H1 (cell line): ENCODE measurements at regions not wholly inside any gene's neighbourhood (a gene's known extent, or its start where the extent isn't known, plus 50 kb on each side); places are given as distances from the start of the nearest gene placed in this dataset.

Source experiments
- CTCF ChIA-PET: fragments of 300-600 bp; sonication (Branson Sonifier 250); formaldehyde crosslinking; loops from one replicate; lab custom pipeline; 2021; ENCODE audit not compliant: partially characterized antibody; lab: Charles Lee
- POLR2A ChIA-PET: fragments of 300-600 bp; sonication (Branson Sonifier 250); formaldehyde crosslinking; loops from one replicate; lab custom pipeline; 2021; ENCODE audit warnings: inconsistent platforms; ENCODE audit not compliant: partially characterized antibody; lab: Charles Lee
- DNase-seq, 2 experiments: peaks; one replicate each; pipeline versions ENCODE4 v3.0.0 to v3.0.0-alpha.2; 2010 to 2022; ENCODE audit warnings: low spot score in 2 of 2, low read depth in 1 of 2, mixed read lengths in 1 of 2
- FAIRE-seq: peaks from 2 replicates; lab custom pipeline; 2011; peaks lifted over from hg19 to GRCh38; lab: Jason Lieb, UNC
- H2AFZ ChIP-seq: 2 replicates; pipeline ENCODE4 v1.8.1; 2012; ENCODE audit warnings: low read length, inconsistent platforms
- H2AK5ac ChIP-seq: 2 replicates; pipeline ENCODE4 v1.6.1; 2013; ENCODE audit warnings: low read depth, low read length
- H2BK120ac ChIP-seq: replicated peaks from 2 replicates; pipeline ENCODE3; 2013; ENCODE audit warnings: low read depth, low read length, inconsistent platforms
- H2BK12ac ChIP-seq: 2 replicates; pipeline ENCODE4 v1.6.1; 2013; ENCODE audit warnings: low read depth, low read length
- H2BK15ac ChIP-seq: 2 replicates; pipeline ENCODE4 v1.6.1; 2013; ENCODE audit warnings: low read length
- H2BK20ac ChIP-seq: 2 replicates; pipeline ENCODE4 v1.6.1; 2013; ENCODE audit warnings: low read length
- H2BK5ac ChIP-seq: 2 replicates; pipeline ENCODE4 v1.6.1; 2013; ENCODE audit warnings: low read depth, low read length
- H3K14ac ChIP-seq: 2 replicates; pipeline ENCODE4 v1.6.1; 2013; ENCODE audit warnings: inconsistent platforms; ENCODE audit not compliant: insufficient read length
- H3K18ac ChIP-seq: 2 replicates; pipeline ENCODE4 v1.6.1; 2013; ENCODE audit warnings: low read length; ENCODE audit errors: extremely low read depth
- H3K23ac ChIP-seq: 2 replicates; pipeline ENCODE4 v1.6.1; 2013; ENCODE audit warnings: inconsistent platforms; ENCODE audit not compliant: insufficient read length
- H3K23me2 ChIP-seq: 2 replicates; pipeline ENCODE4 v1.6.1; 2013; ENCODE audit warnings: low read depth, low read length
- H3K27ac ChIP-seq: 2 replicates; pipeline ENCODE4 v1.6.1; 2011; ENCODE audit warnings: low read depth, low read length, inconsistent platforms
- H3K27me3 ChIP-seq, 4 experiments: replicated peaks in 1 of 4; 1 replicate in 1 of 4; 2 replicates in 3 of 4; pipeline versions ENCODE4 v1.6.1 to v1.8.1; 2011 to 2013; ENCODE audit warnings: low read length in 3 of 4, mild to moderate bottlenecking in 3 of 4, inconsistent platforms in 2 of 4, mixed read lengths in 2 of 4, moderate library complexity in 1 of 4; ENCODE audit not compliant: control insufficient read depth in 3 of 4, insufficient read depth in 3 of 4; ENCODE audit errors: extremely low read depth in 1 of 4
- H3K36me3 ChIP-seq, 4 experiments: 2 replicates each; pipeline versions ENCODE4 v1.6.1 to v1.8.1; 2011 to 2013; ENCODE audit warnings: mild to moderate bottlenecking in 4 of 4, low read length in 3 of 4, moderate library complexity in 2 of 4, control low read depth in 1 of 4, inconsistent platforms in 1 of 4; ENCODE audit not compliant: insufficient read depth in 4 of 4, control insufficient read depth in 2 of 4
- H3K4ac ChIP-seq: replicated peaks from 2 replicates; pipeline ENCODE3; 2013; ENCODE audit warnings: low read length, low read depth, mixed read lengths, inconsistent platforms; ENCODE audit not compliant: insufficient read length
- H3K4me1 ChIP-seq, 4 experiments: replicated peaks in 1 of 4; 1 replicate in 1 of 4; 2 replicates in 3 of 4; pipeline versions ENCODE4 v1.6.1 to v1.8.1; 2011 to 2013; ENCODE audit warnings: low read length in 3 of 4, inconsistent platforms in 2 of 4, mixed read lengths in 1 of 4; ENCODE audit not compliant: insufficient read depth in 4 of 4, control insufficient read depth in 3 of 4
- H3K4me2 ChIP-seq, 2 experiments: 2 replicates each; pipeline versions ENCODE4 v1.6.1 to v1.8.1; 2011 to 2013; ENCODE audit warnings: low read depth in 2 of 2, low read length in 2 of 2, control low read depth in 1 of 2, inconsistent platforms in 1 of 2, mild to moderate bottlenecking in 1 of 2; ENCODE audit not compliant: insufficient read depth in 1 of 2
- H3K4me3 ChIP-seq, 4 experiments: fragments of 200-600, 300-600 bp in 1 of 4; sonication (generic), shearing (Covaris generic), sonication (Bioruptor Twin) in 1 of 4; 2 replicates each; pipeline versions ENCODE4 v1.5.1 to v1.8.1; 2011 to 2016; ENCODE audit warnings: low read length in 4 of 4, low read depth in 3 of 4, control low read depth in 2 of 4, inconsistent platforms in 2 of 4, mild to moderate bottlenecking in 2 of 4, mixed read lengths in 1 of 4, moderate library complexity in 1 of 4; ENCODE audit not compliant: insufficient read depth in 2 of 4; ENCODE audit errors: extremely low read depth in 1 of 4
- H3K56ac ChIP-seq: replicated peaks from 2 replicates; pipeline ENCODE3; 2013; ENCODE audit warnings: low read depth, mild to moderate bottlenecking, mixed read lengths, low read length, inconsistent platforms; ENCODE audit not compliant: insufficient read length
- H3K79me1 ChIP-seq: 2 replicates; pipeline ENCODE4 v1.6.1; 2013; ENCODE audit warnings: low read depth, low read length, control low read depth
- H3K79me2 ChIP-seq, 2 experiments: 2 replicates each; pipeline versions ENCODE4 v1.6.1 to v1.8.1; 2012 to 2013; ENCODE audit warnings: low read length in 2 of 2, mild to moderate bottlenecking in 2 of 2, inconsistent platforms in 1 of 2; ENCODE audit not compliant: insufficient read depth in 2 of 2, control insufficient read depth in 1 of 2
- H3K9ac ChIP-seq, 4 experiments: replicated peaks in 1 of 4; 1 replicate in 1 of 4; 2 replicates in 3 of 4; pipeline versions ENCODE4 v1.6.1 to v1.8.1; 2011 to 2013; ENCODE audit warnings: low read depth in 3 of 4, low read length in 3 of 4, control low read depth in 2 of 4, mild to moderate bottlenecking in 2 of 4, moderate library complexity in 2 of 4, inconsistent platforms in 1 of 4; ENCODE audit errors: extremely low read depth in 1 of 4
- H3K9me3 ChIP-seq, 2 experiments: 2 replicates each; pipeline versions ENCODE4 v1.6.1 to v1.8.1; 2012 to 2013; ENCODE audit warnings: mild to moderate bottlenecking in 2 of 2, moderate library complexity in 2 of 2, control low read depth in 1 of 2, inconsistent platforms in 1 of 2, low read depth in 1 of 2, low read length in 1 of 2, mixed read lengths in 1 of 2; ENCODE audit not compliant: insufficient read depth in 2 of 2
- H4K20me1 ChIP-seq, 2 experiments: replicated peaks in 1 of 2; 2 replicates each; pipeline versions ENCODE3 to v1.8.1; 2011 to 2013; ENCODE audit warnings: inconsistent platforms in 2 of 2, low read length in 2 of 2, mild to moderate bottlenecking in 1 of 2; ENCODE audit not compliant: insufficient read depth in 2 of 2, control insufficient read depth in 1 of 2
- H4K5ac ChIP-seq: 2 replicates; pipeline ENCODE4 v1.6.1; 2013; ENCODE audit warnings: low read length, low read depth, mixed read lengths, inconsistent platforms; ENCODE audit not compliant: insufficient read length
- H4K8ac ChIP-seq: 2 replicates; pipeline ENCODE4 v1.8.0; 2013; ENCODE audit warnings: mild to moderate bottlenecking, moderate library complexity, low read length, inconsistent platforms; ENCODE audit not compliant: insufficient read depth; ENCODE audit errors: extremely low read depth
- H4K91ac ChIP-seq: replicated peaks from 2 replicates; pipeline ENCODE3; 2013; ENCODE audit warnings: low read length, mixed read lengths, inconsistent platforms; ENCODE audit not compliant: insufficient read length
- CTBP2 ChIP-seq: IDR thresholded peaks from 2 replicates; pipeline ENCODE4 v1.7.0; 2011; ENCODE audit warnings: borderline replicate concordance, mild to moderate bottlenecking, moderate library complexity, mixed read lengths, low read length; ENCODE audit not compliant: insufficient read depth, insufficient read length
- EP300 ChIP-seq, 2 experiments: IDR thresholded peaks; 1 replicate in 1 of 2; 2 replicates in 1 of 2; pipeline ENCODE4 v1.6.1; 2011 to 2012; ENCODE audit warnings: low read depth in 2 of 2, low read length in 2 of 2, mild to moderate bottlenecking in 2 of 2, borderline replicate concordance in 1 of 2, inconsistent platforms in 1 of 2, moderate library complexity in 1 of 2
- HDAC6 ChIP-seq: IDR thresholded peaks from one replicate; pipeline ENCODE4 v1.7.1; 2012; ENCODE audit warnings: low read depth, mild to moderate bottlenecking, inconsistent platforms, low read length, moderate library complexity
- KDM1A ChIP-seq: fragments of 200-600, 300-600 bp; sonication (generic); IDR thresholded peaks from 2 replicates; pipeline ENCODE4 v1.7.1; 2016; ENCODE audit warnings: mild to moderate bottlenecking, low read length, borderline replicate concordance
- POU5F1 ChIP-seq: IDR thresholded peaks from 2 replicates; pipeline ENCODE4 v1.6.1; 2011; ENCODE audit warnings: low read depth, mild to moderate bottlenecking, low read length, moderate library complexity
- RFX5 ChIP-seq: IDR thresholded peaks from 2 replicates; pipeline ENCODE4 v1.6.1; 2011; ENCODE audit warnings: low read depth, low read length, improper control_type of control experiment, borderline replicate concordance
- SIRT6 ChIP-seq: IDR thresholded peaks from one replicate; pipeline ENCODE4 v1.7.1; 2012; ENCODE audit warnings: low read length, inconsistent platforms
- WGBS, 2 experiments: shearing (Covaris generic) in 1 of 2; methylation state at CpG; one replicate each; pipeline versions ENCODE4 v1.1.6 to v1.1.7; 2013 to 2015; ENCODE audit warnings: low lambda C conversion rate in 2 of 2, mixed read lengths in 2 of 2, inconsistent platforms in 1 of 2, low coverage in 1 of 2, missing lambda C conversion rate in 1 of 2; ENCODE audit not compliant: insufficient replicate concordance in 2 of 2, insufficient coverage in 1 of 2, insufficient read length in 1 of 2; ENCODE audit errors: extremely low coverage in 1 of 2, missing lambda C conversion rate in 1 of 2; 5-methylcytosine and 5-hydroxymethylcytosine counted together

DNA sequence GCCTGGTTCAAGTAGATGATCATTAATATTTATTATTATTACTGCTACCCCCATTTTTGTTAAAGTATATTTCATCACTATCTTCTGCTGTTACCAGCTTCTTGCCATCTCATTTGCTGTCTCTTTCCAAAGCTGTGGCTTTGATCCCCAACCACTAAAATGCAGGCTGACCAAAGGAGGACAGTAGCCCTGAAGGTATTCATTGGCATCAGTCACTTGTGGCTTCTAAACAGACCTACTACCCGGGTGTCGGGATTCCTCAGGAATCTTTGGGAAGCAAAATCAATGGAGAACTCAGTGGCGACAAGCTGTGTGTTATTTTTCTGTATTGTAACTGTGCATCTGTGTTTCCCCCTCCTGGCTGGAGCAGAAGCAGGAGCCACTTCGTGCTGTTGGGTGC lies 379.2 kb upstream of the ERCC4 start:
- Histone ChIP-seq H3K9ac (no peak overlapping the region), H3K79me2 (no peaks in the 10 kb centered on the region), H2BK5ac (no peak overlapping the region), H3K23ac (no peak overlapping the region), H3K56ac (no peak overlapping the region), H3K4me2 (no peak overlapping the region), H2BK15ac (no peak overlapping the region), H3K36me3 (no peaks in the 10 kb centered on the region), H4K8ac (no peak overlapping the region), H3K9me3 (0 out of 4 replicates have a peak, but pooled peaks cover 0 to 2% of the 10 kb centered on the region in 2 experiments), H4K91ac (no peak overlapping the region), H4K5ac (no peak overlapping the region), H2AK5ac (no peak overlapping the region), H3K4ac (no peak overlapping the region), H2BK12ac (no peak overlapping the region), H2BK120ac (no peak overlapping the region), H3K27ac (no peak overlapping the region), H3K23me2 (no peaks in the 10 kb centered on the region; the same call in 1 of the 2 replicates), H3K14ac (no peak overlapping the region), H3K27me3 (no peaks in the 10 kb centered on the region; a peak in 1 of 7 replicates), H3K18ac (no peak overlapping the region), H2BK20ac (no peak overlapping the region), H3K4me3 (no peak overlapping the region), H3K79me1 (no peaks in the 10 kb centered on the region; the same call in 1 of the 2 replicates), H2AFZ (no peak overlapping the region), H3K4me1 (no peaks in the 10 kb centered on the region), H4K20me1 (no peaks in the 10 kb centered on the region)
- DNase-seq: no peak
- no peak for TF ChIP-seq HDAC6
- no peak for TF ChIP-seq POU5F1
- TF ChIP-seq CTBP2: no peak
- TF ChIP-seq RFX5: no peak
- no peak for TF ChIP-seq KDM1A
- TF ChIP-seq SIRT6: no peak
- TF ChIP-seq EP300 (IDR thresholded peaks at IDR 0.05; ENCODE audit: borderline replicate concordance in 1 of 2, low read depth in 2 of 2, low read length in 2 of 2): no peak
- no peak for FAIRE-seq
- WGBS, 2 experiments: 83% methylated on average over 4 of the region's 4 CpGs; no CpG with 5 or more reads in 1 of the 2 experiments
- ChIA-PET CTCF (no interaction called here), POLR2A (no interaction called here)
